T-helper 2 cell treated with Interferon-gamma antibody and Interleukin-4, amounts not matched to agents 100 ng/mL and 5 ng/mL, for 36 hours (primary cell): ENCODE measurements at regions not wholly inside any gene's neighbourhood (a gene's known extent, or its start where the extent isn't known, plus 50 kb on each side); places are given as distances from the start of the nearest gene placed in this dataset.
"Not testable (repeated sequence)": the region's sequence is repeated elsewhere in the genome, so short reads cannot be mapped to it uniquely, and the experiment has no call there.

ENCODE experiments used
- intact Hi-C: fragments of 100-400 bp; cut with micrococcal nuclease; formaldehyde crosslinking; loops from one replicate; pipeline ENCODE4 v1.15.1; 2023

GRCh38 chr7:112592565-112593263 lies 111.9 kb downstream of the LSMEM1 start:
- intact Hi-C loops = not testable (repeated sequence)

- intact Hi-C loops = no loop called here
Measured at GRCh38 chr7:112594397-112594796, 113.6 kb downstream of the LSMEM1 start.

- intact Hi-C loops = no loop called here
Measured at GRCh38 chr7:112596260-112596659, 115.5 kb downstream of the LSMEM1 start.

GRCh38 chr7:112596981-112597380 lies 116.2 kb downstream of the LSMEM1 start:
- intact Hi-C loops = no loop called here

GRCh38 chr7:112603673-112604072 lies 122.9 kb downstream of the LSMEM1 start:
- intact Hi-C loops = no loop called here

GRCh38 chr7:112610636-112611035 lies 129.8 kb downstream of the LSMEM1 start:
- intact Hi-C loops = no loop called here

- intact Hi-C loops = no loop called here
Measured at GRCh38 chr7:112615701-112616100, 134.9 kb downstream of the LSMEM1 start.

GRCh38 chr7:112616295-112616694 lies 135.5 kb downstream of the LSMEM1 start:
- intact Hi-C loops = no loop called here

GRCh38 chr7:112619343-112619742 lies 138.6 kb downstream of the LSMEM1 start:
- intact Hi-C loops = no loop called here

GRCh38 chr7:112622159-112622715 lies 141.4 kb downstream of the LSMEM1 start:
- intact Hi-C loops = no loop called here

GRCh38 chr7:112624416-112624815 lies 143.6 kb downstream of the LSMEM1 start:
- intact Hi-C loops = no loop called here

- intact Hi-C loops = no loop called here
Measured at GRCh38 chr7:112630565-112630964, 149.8 kb downstream of the LSMEM1 start.

- intact Hi-C loops = no loop called here
Measured at GRCh38 chr7:112634107-112634506, 153.3 kb downstream of the LSMEM1 start.

- intact Hi-C loops = no loop called here
Measured at GRCh38 chr7:112635742-112636141, 154.5 kb downstream of the TMEM168 start.

GRCh38 chr7:112638675-112639400 lies 151.4 kb downstream of the TMEM168 start:
- intact Hi-C loops = no loop called here

GRCh38 chr7:112640685-112641084 lies 149.5 kb downstream of the TMEM168 start:
- intact Hi-C loops = no loop called here

GRCh38 chr7:112646783-112647182 lies 143.4 kb downstream of the TMEM168 start:
- intact Hi-C loops = no loop called here

- intact Hi-C loops = no loop called here
Measured at GRCh38 chr7:112648781-112649180, 141.4 kb downstream of the TMEM168 start.

- intact Hi-C loops = no loop called here
Measured at GRCh38 chr7:112649560-112649959, 140.6 kb downstream of the TMEM168 start.

GRCh38 chr7:112654322-112655216 lies 135.6 kb downstream of the TMEM168 start:
- intact Hi-C loops = no loop called here

- intact Hi-C loops = no loop called here
Measured at GRCh38 chr7:112665709-112666108, 124.5 kb downstream of the TMEM168 start.

GRCh38 chr7:112668561-112668960 lies 121.6 kb downstream of the TMEM168 start:
- intact Hi-C loops = no loop called here
